Epithelial cell of proximal tubule (primary cell): ENCODE measurements at regions not wholly inside any gene's neighbourhood (a gene's known extent, or its start where the extent isn't known, plus 50 kb on each side); places are given as distances from the start of the nearest gene placed in this dataset.

Experiments used
- DNase-seq: peaks from one replicate; pipeline ENCODE4 v3.0.0-alpha.2; 2011; ENCODE audit warnings: low read depth
- H3K4me3 ChIP-seq: 2 replicates; pipeline ENCODE4 v1.5.1; 2011; ENCODE audit warnings: low read depth, mild to moderate bottlenecking, low read length
- CTCF ChIP-seq: conservative IDR thresholded peaks from 2 replicates; pipeline ENCODE4 v1.5.1; 2012; ENCODE audit warnings: low read depth, mild to moderate bottlenecking, low read length

- no peak for TF ChIP-seq CTCF
- DNase-seq = no peak
Measured at GRCh38 chr7:46210467-46210866, 289.4 kb upstream of the IGFBP3 start.

GRCh38 chr7:46209611-46210388 is 288.7 kb upstream of the IGFBP3 start:
- TF ChIP-seq CTCF = no peak
- no peak overlapping the region for H3K4me3 ChIP-seq
- no peak for DNase-seq

More at GRCh38 chr7:46210467-46210866, 289.4 kb upstream of the IGFBP3 start:
- H3K4me3 ChIP-seq = no peak overlapping the region

- H3K4me3 ChIP-seq = no peak overlapping the region
- DNase-seq = no peak
- TF ChIP-seq CTCF = no peak
Measured at GRCh38 chr7:46208635-46209525, 287.8 kb upstream of the IGFBP3 start.

- no peak for DNase-seq
- H3K4me3 ChIP-seq = no peak overlapping the region
Measured at GRCh38 chr7:46207931-46208634, 287.0 kb upstream of the IGFBP3 start.

GRCh38 chr7:46206476-46207060 is 285.5 kb upstream of the IGFBP3 start:
- H3K4me3 ChIP-seq = no peak overlapping the region
- no peak for DNase-seq

More at GRCh38 chr7:46207931-46208634, 287.0 kb upstream of the IGFBP3 start:
- no peak for TF ChIP-seq CTCF

More at GRCh38 chr7:46206476-46207060, 285.5 kb upstream of the IGFBP3 start:
- TF ChIP-seq CTCF = no peak
